H9 (cell line): ENCODE measurements at regions not wholly inside any gene's neighbourhood (a gene's known extent, or its start where the extent isn't known, plus 50 kb on each side); places are given as distances from the start of the nearest gene placed in this dataset.

ENCODE experiments used
- DNase-seq: peaks from one replicate; pipeline ENCODE4 v3.0.0-alpha.2; 2017
- H2AFZ ChIP-seq: one replicate; pipeline ENCODE4 v1.6.1; 2013; ENCODE audit warnings: mild to moderate bottlenecking, low read length, control low read depth, moderate library complexity
- H2AK5ac ChIP-seq: 2 replicates; pipeline ENCODE4 v1.6.1; 2013; ENCODE audit warnings: low read length, control low read depth, mixed read lengths; ENCODE audit not compliant: insufficient read length
- H2BK120ac ChIP-seq: one replicate; pipeline ENCODE4 v1.6.1; 2013; ENCODE audit warnings: low read depth, mild to moderate bottlenecking, low read length, control low read depth, inconsistent platforms; ENCODE audit not compliant: poor library complexity, severe bottlenecking
- H2BK12ac ChIP-seq: 2 replicates; pipeline ENCODE4 v1.6.1; 2013; ENCODE audit warnings: low read length, control low read depth, mixed read lengths, low read depth; ENCODE audit not compliant: insufficient read length
- H2BK15ac ChIP-seq: 2 replicates; pipeline ENCODE4 v1.6.1; 2013; ENCODE audit warnings: low read depth, low read length, control low read depth
- H2BK20ac ChIP-seq: one replicate; pipeline ENCODE4 v1.6.1; 2013; ENCODE audit warnings: low read depth, mild to moderate bottlenecking, low read length, control low read depth, inconsistent platforms; ENCODE audit not compliant: poor library complexity, severe bottlenecking
- H2BK5ac ChIP-seq: 2 replicates; pipeline ENCODE4 v1.6.1; 2013; ENCODE audit warnings: low read length, control low read depth, mixed read lengths; ENCODE audit not compliant: insufficient read length
- H3K14ac ChIP-seq: 2 replicates; pipeline ENCODE4 v1.6.1; 2013; ENCODE audit warnings: low read length, control low read depth; ENCODE audit not compliant: insufficient read depth
- H3K18ac ChIP-seq: 2 replicates; pipeline ENCODE4 v1.6.1; 2013; ENCODE audit warnings: low read depth, mild to moderate bottlenecking, mixed read lengths, low read length, control low read depth; ENCODE audit not compliant: insufficient read length
- H3K23ac ChIP-seq: 2 replicates; pipeline ENCODE4 v1.6.1; 2013; ENCODE audit warnings: low read length, control low read depth, mixed read lengths, low read depth; ENCODE audit not compliant: insufficient read length
- H3K23me2 ChIP-seq: 2 replicates; pipeline ENCODE4 v1.6.1; 2013; ENCODE audit warnings: low read depth, mild to moderate bottlenecking, mixed read lengths, low read length, control low read depth; ENCODE audit not compliant: insufficient read length, poor library complexity, severe bottlenecking
- H3K27ac ChIP-seq: 2 replicates; pipeline ENCODE4 v1.5.1; 2013; ENCODE audit warnings: low read length, control low read depth, mixed read lengths, low read depth; ENCODE audit not compliant: insufficient read length
- H3K27me3 ChIP-seq: 2 replicates; pipeline ENCODE4 v1.6.1; 2013; ENCODE audit warnings: low read length, control low read depth, inconsistent platforms; ENCODE audit not compliant: insufficient read depth
- H3K4ac ChIP-seq: 2 replicates; pipeline ENCODE4 v1.6.1; 2013; ENCODE audit warnings: low read depth, mild to moderate bottlenecking, control low read depth, inconsistent platforms, low read length, moderate library complexity
- H3K4me1 ChIP-seq: 2 replicates; pipeline ENCODE4 v1.6.1; 2013; ENCODE audit warnings: low read length, control low read depth, inconsistent platforms; ENCODE audit not compliant: insufficient read depth
- H3K4me2 ChIP-seq: 2 replicates; pipeline ENCODE4 v1.6.1; 2013; ENCODE audit warnings: low read length, control low read depth, mixed read lengths; ENCODE audit not compliant: insufficient read length, insufficient read depth
- H3K56ac ChIP-seq: 2 replicates; pipeline ENCODE4 v1.6.1; 2013; ENCODE audit warnings: low read depth, mild to moderate bottlenecking, mixed read lengths, low read length, control low read depth; ENCODE audit not compliant: insufficient read length
- H3K79me1 ChIP-seq: 2 replicates; pipeline ENCODE4 v1.6.1; 2013; ENCODE audit warnings: low read depth, mild to moderate bottlenecking, moderate library complexity, low read length, control low read depth, inconsistent platforms; ENCODE audit not compliant: insufficient read depth, poor library complexity, severe bottlenecking
- H3K79me2 ChIP-seq: 2 replicates; pipeline ENCODE4 v1.6.1; 2013; ENCODE audit warnings: low read length, control low read depth, inconsistent platforms; ENCODE audit not compliant: insufficient read depth
- H3K9ac ChIP-seq: 2 replicates; pipeline ENCODE4 v1.6.1; 2013; ENCODE audit warnings: low read length, control low read depth, mixed read lengths; ENCODE audit not compliant: insufficient read length; ENCODE audit errors: extremely low read depth
- H3K9me3 ChIP-seq: one replicate; pipeline ENCODE4 v1.6.1; 2013; ENCODE audit warnings: low read depth, low read length, inconsistent platforms; ENCODE audit not compliant: control insufficient read depth
- H3T11ph ChIP-seq: one replicate; pipeline ENCODE4 v1.6.1; 2013; ENCODE audit warnings: mild to moderate bottlenecking, low read length, control low read depth, inconsistent platforms
- H4K20me1 ChIP-seq: one replicate; pipeline ENCODE4 v1.6.1; 2013; ENCODE audit not compliant: control insufficient read depth, insufficient read length, insufficient read depth
- H4K5ac ChIP-seq: 2 replicates; pipeline ENCODE4 v1.6.1; 2013; ENCODE audit warnings: low read depth, mild to moderate bottlenecking, mixed read lengths, low read length, control low read depth; ENCODE audit not compliant: insufficient read length
- H4K8ac ChIP-seq: replicated peaks from 2 replicates; pipeline ENCODE4 v1.6.1; 2013; ENCODE audit warnings: low read length, control low read depth, mixed read lengths, low read depth; ENCODE audit not compliant: insufficient read length
- H4K91ac ChIP-seq: 2 replicates; pipeline ENCODE4 v1.6.1; 2013; ENCODE audit warnings: low read depth, mild to moderate bottlenecking, moderate library complexity, mixed read lengths, low read length, control low read depth; ENCODE audit not compliant: insufficient read length
- H3K27ac Mint-ChIP-seq, 3 experiments: 2 replicates in 2 of 3; 3 replicates in 1 of 3; pipeline ENCODE4 v1.8.0; 2020 to 2021; ENCODE audit warnings: mixed read lengths in 3 of 3, mild to moderate bottlenecking in 1 of 3, moderate library complexity in 1 of 3
- H3K27me3 Mint-ChIP-seq: 2 replicates; pipeline ENCODE4 v1.8.0; 2021; ENCODE audit warnings: low read depth, mild to moderate bottlenecking, moderate library complexity, mixed read lengths
- H3K36me3 Mint-ChIP-seq, 3 experiments: 2 replicates in 2 of 3; 3 replicates in 1 of 3; pipeline ENCODE4 v1.8.0; 2020 to 2021; ENCODE audit warnings: low read depth in 3 of 3, mixed read lengths in 3 of 3; ENCODE audit not compliant: insufficient read depth in 1 of 3
- H3K4me1 Mint-ChIP-seq, 2 experiments: 2 replicates each; pipeline ENCODE4 v1.8.0; 2020; ENCODE audit warnings: mixed read lengths in 2 of 2
- H3K4me3 Mint-ChIP-seq, 2 experiments: 2 replicates in 1 of 2; 3 replicates in 1 of 2; pipeline ENCODE4 v1.8.0; 2020 to 2021; ENCODE audit warnings: mild to moderate bottlenecking in 2 of 2, mixed read lengths in 2 of 2, moderate library complexity in 1 of 2
- H3K9me3 Mint-ChIP-seq, 2 experiments: 2 replicates in 1 of 2; 3 replicates in 1 of 2; pipeline ENCODE4 v1.8.0; 2020; ENCODE audit warnings: mild to moderate bottlenecking in 2 of 2, mixed read lengths in 2 of 2, moderate library complexity in 1 of 2
- WGBS: extraction: QIAGEN DNeasy Blood & Tissue Kit; methylation state at CpG from one replicate; pipeline ENCODE4 v1.1.7; 2013; ENCODE audit warnings: missing lambda C conversion rate, low lambda C conversion rate, mixed read lengths; ENCODE audit not compliant: insufficient read length; ENCODE audit errors: extremely low coverage; 5-methylcytosine and 5-hydroxymethylcytosine counted together
- TF ChIP-seq, protein P1 (sequence below): fragments of 200-600 bp; sonication (generic); conservative IDR thresholded peaks from 3 replicates; pipeline ENCODE4 v1.8.0; 2021; ENCODE audit warnings: antibody characterized with exemption, mild to moderate bottlenecking

DNA sequence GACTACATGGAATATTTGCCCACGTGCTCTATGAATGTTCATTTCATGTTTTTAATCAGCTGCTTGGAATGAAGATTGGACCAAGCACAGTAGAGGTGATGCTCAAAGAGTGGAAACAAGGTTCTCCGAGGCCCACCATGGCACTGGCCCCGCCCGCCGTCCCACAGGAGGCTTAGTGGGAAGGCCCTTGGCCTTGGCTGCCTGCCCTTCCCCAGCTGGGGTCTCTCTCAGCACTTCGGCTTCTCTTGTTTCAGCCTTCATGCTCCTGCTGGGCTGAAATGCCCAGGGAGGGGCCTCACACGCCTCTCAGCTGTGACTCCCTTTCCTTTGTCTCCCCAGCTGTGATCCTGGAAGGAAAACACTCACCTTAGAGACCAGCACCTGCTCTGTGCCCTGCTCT, 833.2 kb downstream of the GALR1 start:
- no peaks in the 10 kb centered on the region for H3K9me3 ChIP-seq
- H3K14ac ChIP-seq = no peak overlapping the region
- H2BK15ac ChIP-seq = no peak overlapping the region
- no CpG with 5 or more reads among the region's 7 CpGs for WGBS
- no peaks in the 10 kb centered on the region for H3K79me2 ChIP-seq
- H3K27ac ChIP-seq = no peak overlapping the region
- Mint-ChIP-seq H3K4me3 (no peak overlapping the region), H3K36me3 (no peaks in the 10 kb centered on the region), H3K27ac (no peak overlapping the region), H3K9me3 (no peaks in the 10 kb centered on the region), H3K4me1 (peaks cover 7 to 13% of the 10 kb centered on the region in 2 experiments), H3K27me3 (no peaks in the 10 kb centered on the region; the same call in 1 of the 2 replicates)
- no peaks in the 10 kb centered on the region for H4K20me1 ChIP-seq
- no peak overlapping the region for H2AK5ac ChIP-seq
- no peak overlapping the region for H2BK120ac ChIP-seq
- H3K23ac ChIP-seq = no peak overlapping the region
- no peak overlapping the region for H4K8ac ChIP-seq
- H2BK12ac ChIP-seq = no peak overlapping the region
- H3T11ph ChIP-seq = no peak overlapping the region
- H3K79me1 ChIP-seq = no peaks in the 10 kb centered on the region
- no peak overlapping the region for H3K18ac ChIP-seq
- H3K4ac ChIP-seq = no peak overlapping the region
- no peak overlapping the region for H3K56ac ChIP-seq
- H3K23me2 ChIP-seq = no peaks in the 10 kb centered on the region
- no peak overlapping the region for H3K4me2 ChIP-seq
- no peaks in the 10 kb centered on the region for H3K4me1 ChIP-seq
- no peaks in the 10 kb centered on the region for H3K27me3 ChIP-seq
- H2BK20ac ChIP-seq = no peak overlapping the region
- TF ChIP-seq, protein P1, sequence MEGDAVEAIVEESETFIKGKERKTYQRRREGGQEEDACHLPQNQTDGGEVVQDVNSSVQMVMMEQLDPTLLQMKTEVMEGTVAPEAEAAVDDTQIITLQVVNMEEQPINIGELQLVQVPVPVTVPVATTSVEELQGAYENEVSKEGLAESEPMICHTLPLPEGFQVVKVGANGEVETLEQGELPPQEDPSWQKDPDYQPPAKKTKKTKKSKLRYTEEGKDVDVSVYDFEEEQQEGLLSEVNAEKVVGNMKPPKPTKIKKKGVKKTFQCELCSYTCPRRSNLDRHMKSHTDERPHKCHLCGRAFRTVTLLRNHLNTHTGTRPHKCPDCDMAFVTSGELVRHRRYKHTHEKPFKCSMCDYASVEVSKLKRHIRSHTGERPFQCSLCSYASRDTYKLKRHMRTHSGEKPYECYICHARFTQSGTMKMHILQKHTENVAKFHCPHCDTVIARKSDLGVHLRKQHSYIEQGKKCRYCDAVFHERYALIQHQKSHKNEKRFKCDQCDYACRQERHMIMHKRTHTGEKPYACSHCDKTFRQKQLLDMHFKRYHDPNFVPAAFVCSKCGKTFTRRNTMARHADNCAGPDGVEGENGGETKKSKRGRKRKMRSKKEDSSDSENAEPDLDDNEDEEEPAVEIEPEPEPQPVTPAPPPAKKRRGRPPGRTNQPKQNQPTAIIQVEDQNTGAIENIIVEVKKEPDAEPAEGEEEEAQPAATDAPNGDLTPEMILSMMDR = no peak
- H4K91ac ChIP-seq = no peak overlapping the region
- DNase-seq = no peak
- H3K9ac ChIP-seq = no peak overlapping the region
- H2BK5ac ChIP-seq = no peak overlapping the region
- H4K5ac ChIP-seq = no peak overlapping the region
- no peak overlapping the region for H2AFZ ChIP-seq
